GM19328 (cell line): ENCODE measurements at regions not wholly inside any gene's neighbourhood (a gene's known extent, or its start where the extent isn't known, plus 50 kb on each side); places are given as distances from the start of the nearest gene placed in this dataset.

Experiments used
- ATAC-seq: cut with Tn5 transposase; IDR thresholded peaks from one replicate; pipeline ENCODE4 v1.9.1; 2021; ENCODE audit warnings: mild to moderate bottlenecking, moderate library complexity; ENCODE audit not compliant: unreplicated experiment

DNA sequence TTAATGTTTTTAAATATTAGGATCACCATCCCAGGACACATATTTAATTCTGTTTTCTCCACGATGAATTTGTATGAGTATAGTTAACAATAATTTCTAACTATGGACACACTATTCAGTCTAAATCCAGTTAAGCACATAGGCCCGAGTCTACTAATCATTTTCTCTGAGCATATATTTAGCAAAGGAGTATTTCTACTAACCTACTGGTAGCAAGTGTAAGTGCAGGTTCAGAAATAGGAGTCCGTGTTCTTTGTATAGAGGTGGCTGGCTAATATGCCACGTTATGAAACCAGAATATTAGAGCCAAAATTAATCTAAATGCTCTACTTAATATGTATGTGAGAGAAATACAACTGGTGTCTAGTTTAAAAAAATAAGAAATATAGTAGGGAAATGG is 416.6 kb upstream of the NXPH2 start:
- no peak for ATAC-seq

DNA sequence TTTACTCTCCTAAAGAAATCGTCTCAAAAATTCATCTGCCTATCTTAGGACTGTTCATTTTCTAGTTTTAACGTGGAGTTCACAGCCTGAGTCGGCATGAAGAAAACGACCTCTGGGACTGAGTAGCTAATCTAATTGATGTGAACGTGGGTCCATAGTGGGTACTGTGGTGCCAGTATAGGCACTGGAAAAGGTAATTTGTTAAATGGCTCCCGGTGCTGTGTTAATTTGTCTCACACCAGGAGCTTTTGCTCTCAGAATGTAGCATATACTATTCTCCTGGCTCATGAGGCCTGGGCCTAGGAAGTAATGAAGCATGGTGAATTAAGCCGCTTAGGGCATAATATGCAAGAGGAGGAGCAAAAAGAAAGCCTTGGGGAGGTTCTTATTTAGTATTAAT is 414.4 kb upstream of the NXPH2 start:
- ATAC-seq: no peak

DNA sequence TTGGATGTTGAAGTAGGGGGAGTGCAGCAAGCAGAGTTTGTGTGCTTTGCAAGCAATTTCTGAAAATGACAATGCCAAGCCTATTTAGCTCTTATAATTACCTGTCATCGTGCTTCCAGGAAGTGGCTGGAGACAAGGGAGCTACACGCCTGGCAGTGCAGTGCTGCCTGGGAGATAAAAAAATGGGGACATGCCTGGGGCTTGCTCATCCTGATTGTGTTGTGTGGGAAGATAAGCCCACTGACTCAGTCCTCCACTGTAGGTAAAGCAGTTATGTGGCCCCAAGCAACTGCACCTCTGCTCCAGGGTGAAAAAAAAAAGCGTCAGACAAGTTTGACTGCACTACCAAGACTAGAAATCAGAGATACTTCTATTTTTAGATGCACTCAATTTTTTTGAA is 396.9 kb upstream of the NXPH2 start:
- ATAC-seq: no peak

DNA sequence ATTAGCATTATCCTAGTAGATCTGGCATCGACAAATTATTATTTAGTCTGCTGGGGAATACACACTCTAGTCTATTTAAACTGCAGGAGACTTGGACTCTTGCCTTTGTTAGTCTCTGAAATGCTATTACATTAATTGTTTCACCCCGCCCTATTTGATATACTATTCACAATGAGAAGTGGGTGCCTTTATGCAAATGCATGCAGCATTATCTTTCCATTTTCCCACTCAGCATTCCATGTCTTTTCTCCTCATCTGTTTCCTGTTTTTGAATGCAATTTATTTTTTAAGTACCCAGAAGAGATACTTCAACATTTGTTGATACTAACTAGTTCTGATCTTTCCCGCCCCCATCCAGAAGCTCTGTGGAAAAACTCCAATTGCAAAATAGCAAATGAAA is 395.3 kb upstream of the NXPH2 start:
- no peak for ATAC-seq

DNA sequence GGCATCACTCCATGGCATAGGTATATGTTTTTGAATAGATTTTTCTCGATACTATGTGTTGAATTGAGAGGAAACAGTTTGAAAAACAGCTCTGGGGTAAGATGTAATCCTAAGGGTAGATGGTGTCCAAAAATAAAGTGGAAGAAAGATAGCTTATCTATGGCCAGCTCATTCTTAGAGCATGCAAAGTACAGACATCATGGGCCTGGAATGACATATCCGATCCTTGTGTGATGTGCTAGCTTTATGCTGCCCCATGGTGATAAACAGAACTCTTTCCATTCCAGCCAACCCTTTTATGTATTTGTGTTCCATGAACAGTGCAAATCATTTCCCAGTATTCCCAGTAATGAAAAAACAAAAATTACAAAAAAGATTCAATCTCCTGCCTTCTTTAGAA is 390.2 kb upstream of the NXPH2 start:
- ATAC-seq: no peak

DNA sequence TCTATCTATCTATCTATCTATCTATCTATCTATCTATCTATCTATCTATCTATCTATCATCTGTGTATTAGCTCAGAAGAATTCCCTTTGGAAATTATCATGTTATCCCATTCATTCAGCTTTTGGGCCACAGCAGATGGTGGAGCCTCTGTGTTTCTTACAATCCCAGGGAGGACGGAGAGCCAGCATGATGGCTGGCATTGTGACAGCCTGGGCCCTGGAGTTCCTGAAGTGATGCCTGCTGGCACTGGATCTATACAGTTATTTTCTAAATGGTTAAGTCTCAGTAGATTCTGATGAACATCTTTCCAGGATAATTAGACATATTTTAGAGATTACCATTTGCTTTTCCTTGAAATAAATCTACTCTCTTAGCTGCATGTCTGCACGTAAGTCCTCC is 385.4 kb upstream of the NXPH2 start:
- no peak for ATAC-seq

DNA sequence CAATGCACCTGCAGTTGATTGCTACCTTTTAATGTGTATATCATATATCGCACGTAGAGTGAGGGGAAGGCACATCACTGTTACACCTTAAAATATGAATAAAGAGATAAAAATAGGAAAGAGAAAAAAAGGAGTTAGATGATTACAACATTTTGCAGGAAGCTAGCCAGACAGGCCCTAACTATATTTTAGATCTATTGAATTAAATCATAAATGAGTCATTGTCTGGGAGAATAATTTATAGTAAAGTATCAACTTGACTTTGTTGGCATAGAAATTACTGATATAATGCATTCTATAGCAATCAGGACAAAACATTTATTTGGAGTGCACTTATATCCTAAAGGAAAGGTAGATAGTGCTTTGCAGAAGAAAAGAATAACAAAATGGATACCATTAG is 384.9 kb upstream of the NXPH2 start:
- no peak for ATAC-seq

DNA sequence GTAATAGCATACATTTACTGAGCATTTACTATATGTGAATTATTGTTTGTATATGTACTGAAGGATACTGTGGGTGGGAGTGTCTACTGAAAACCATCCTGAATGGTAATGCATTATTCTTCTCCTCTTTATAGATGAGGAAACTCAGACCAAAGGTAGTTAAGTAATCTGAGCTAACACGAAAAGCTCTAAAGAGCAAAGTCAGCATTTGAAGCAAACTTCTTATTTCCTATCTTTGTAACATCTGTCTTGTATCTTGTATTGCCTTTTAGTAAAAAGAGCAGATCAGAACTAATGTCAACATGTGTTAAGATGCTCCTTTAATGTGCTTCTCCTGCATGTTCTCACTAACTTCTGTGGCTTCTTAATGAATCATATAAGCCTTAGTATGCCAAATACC is 382.8 kb upstream of the NXPH2 start:
- ATAC-seq: no peak

DNA sequence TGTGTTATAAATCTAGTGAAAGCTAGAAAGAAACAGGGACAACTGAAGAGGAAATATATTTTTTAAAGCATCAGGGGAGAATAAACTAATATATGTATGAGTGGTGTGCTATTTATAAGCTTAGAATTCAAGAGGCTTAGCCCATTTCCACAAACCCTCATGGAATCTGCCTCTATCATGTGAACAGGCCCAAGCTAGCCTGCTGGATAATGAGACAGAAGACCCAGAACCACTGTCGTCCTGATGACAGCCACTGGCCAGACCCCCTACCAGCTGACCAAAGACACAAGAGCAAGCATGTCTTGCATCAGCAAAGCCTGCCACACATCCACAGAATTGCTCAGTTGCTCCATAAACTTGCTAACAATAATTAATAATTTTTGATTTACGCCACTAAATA is 382.3 kb upstream of the NXPH2 start:
- no peak for ATAC-seq

DNA sequence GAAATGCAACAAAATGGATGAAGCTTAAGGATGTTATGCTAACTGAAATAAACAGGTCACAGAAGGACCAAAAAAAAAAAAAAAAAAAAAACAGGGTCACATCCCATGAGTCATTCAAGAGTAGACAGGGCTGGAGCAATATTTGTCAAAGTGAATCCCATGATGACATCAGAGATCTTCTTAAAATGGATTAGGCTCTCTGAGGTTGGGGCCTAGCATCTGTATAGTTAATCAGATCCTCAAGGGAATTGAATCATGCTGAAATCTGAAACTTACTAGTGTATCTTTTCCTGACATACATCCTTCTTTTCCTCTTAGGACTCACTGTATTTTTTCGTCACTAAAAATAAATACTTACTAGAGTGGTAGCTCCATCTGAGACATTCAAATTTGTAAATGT is 380.6 kb upstream of the NXPH2 start:
- no peak for ATAC-seq

DNA sequence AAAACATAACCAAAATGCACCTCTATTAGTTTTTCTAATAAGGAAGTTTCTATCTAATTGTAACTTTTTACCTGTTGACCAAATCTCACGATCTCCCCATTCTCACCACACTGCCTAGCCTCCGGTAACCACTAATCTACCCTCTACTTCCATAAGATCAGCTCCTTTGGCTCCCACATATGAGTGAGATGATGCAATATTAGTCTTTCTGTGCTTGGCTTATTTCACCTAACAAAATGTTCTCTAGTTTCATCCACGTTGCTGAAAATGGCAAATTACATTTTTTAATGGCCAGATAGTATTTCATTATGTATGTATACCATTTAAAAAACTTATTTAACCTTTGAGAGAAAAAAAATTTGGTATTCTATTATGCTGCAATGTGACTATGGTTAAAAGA is 379.0 kb upstream of the NXPH2 start:
- ATAC-seq: no peak

DNA sequence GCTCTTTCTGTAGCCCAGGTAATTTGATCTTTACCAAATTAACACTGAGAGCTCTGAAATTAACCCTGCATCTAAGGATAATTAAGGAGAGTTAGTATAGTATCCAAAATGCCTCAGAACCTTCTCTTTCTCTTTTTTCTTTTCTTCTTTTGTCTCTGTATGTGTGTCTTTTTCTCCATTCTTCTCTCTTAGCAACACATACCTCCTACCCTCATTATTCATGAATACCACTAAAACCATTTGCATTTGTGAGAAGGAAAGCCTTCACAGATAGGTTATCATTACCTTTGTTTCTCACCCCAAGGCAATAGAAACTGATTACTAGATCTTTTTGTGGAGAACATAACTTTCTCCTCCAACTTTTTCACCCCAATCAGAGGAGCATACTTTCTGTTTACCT is 376.5 kb upstream of the NXPH2 start:
- no peak for ATAC-seq

DNA sequence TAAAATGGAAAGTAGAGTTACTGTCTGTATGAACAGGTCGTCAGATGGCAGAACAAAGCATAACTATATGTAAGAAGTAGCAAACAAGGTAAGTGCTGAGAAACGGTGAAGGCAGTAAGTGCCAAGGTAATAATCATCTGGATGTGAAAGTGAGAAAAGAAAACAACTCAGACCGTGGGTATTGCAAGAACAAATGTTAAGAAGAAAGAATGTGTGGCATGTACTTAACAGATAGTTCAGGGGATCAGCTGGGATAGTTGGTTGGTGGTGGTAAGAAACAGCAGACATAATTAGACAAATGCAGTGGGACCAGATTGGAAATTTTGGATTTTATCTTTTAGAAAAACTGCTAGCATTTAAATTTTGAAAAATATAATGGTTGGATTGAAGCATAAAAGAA is 375.8 kb upstream of the NXPH2 start:
- no peak for ATAC-seq

DNA sequence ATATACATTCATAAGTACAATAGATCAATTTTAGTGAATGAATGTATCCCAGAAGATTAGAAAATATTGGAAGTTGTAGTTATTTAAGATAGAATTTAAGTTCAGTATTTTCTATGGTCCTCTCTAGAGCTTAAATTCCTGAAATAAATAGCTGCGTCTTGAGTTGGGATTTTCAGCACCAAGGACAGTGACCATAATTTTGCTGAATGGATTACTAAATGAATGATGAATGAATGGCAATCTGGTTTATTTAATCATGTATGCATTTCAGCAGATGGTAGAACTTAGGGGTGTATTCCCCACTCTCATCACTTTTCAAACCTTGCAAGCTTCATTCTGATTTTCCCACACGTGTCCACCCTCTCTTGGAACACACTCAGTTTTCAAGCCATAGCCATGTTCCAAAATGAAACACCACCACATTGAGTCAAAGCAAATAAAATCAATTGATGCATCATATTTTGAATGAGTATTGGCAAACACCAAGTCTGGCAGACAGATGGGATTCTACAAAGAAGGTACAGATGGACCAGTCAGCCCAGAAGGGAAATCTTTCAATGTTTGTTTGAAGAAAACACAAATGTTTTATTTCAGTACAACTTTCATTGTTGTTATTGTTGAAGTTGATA is 362.2 kb upstream of the NXPH2 start:
- ATAC-seq: no peak

DNA sequence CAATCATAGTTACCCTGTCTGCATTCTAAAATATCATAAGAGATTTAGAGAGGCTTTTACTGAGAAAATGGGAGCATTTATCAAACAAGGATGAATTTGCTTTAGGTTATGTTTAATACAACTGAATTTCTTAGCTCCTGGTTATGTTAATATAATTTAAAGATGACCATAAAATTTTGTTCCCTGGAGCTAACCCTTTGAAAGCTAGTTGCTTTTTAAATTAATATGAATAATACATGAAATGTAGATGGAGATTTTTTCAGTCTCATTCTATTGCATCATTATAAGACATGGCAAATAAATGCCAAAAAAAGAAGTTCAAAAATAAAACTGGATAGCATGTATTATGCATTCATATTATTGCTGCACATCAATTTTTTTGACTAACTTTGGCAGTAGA is 344.1 kb upstream of the NXPH2 start:
- no peak for ATAC-seq

DNA sequence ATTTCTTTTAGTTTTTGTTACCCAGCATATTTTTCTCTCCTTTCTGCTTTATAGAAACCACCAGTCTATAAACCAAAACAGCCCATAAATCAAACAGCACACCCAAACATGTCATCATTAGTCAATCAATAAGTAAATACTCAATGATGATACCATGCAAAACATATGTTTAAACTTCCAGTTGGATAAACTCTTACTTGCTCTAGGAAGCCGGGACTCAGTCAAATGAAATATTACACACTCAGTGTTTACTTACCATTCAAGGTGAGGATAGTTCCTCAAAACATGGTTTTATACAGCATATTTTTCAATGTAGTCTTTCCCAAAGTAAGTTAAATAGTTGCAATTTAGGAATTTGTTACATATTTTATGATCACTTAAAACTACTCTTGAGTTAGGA is 343.6 kb upstream of the NXPH2 start:
- ATAC-seq: no peak

DNA sequence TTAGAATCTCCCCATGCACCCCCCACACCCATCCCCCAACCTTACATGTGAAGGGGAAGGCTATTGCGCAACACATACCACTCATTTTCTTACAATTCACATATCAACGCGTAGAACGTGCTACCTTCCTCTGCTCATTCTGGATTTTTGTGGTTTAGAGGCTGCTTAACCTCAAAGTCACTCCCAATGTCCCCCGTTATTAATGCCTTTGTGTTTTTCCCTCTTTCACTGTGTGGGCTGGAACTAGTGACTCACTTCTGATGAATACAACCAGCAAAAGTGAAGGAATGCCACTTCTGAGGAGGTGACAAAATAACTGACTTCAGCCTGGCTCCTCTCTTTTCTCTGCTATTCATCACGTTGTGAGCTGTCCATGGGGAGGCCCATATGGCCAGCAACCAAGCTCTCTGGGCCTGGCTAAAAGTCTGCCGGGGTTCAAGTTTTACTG is 342.5 kb upstream of the NXPH2 start:
- no peak for ATAC-seq

DNA sequence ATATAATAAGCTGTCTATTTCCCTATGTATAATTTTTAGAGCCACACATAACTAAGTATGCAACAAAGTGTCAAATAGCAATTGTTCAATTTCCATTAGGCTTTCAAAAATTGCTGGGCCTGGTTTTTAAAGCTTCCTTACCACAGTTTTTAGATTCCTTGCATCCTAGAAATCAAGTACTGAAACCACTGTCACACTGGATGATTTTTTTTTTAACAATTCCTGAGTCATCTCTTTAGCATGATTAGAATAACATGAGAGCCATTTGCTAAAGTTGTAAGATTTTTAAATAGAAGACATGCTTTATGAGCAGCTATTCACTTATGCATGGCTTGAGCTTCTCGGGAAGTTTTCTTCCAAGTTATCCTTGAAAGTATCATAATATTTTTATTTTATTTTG is 319.5 kb upstream of the NXPH2 start:
- no peak for ATAC-seq

DNA sequence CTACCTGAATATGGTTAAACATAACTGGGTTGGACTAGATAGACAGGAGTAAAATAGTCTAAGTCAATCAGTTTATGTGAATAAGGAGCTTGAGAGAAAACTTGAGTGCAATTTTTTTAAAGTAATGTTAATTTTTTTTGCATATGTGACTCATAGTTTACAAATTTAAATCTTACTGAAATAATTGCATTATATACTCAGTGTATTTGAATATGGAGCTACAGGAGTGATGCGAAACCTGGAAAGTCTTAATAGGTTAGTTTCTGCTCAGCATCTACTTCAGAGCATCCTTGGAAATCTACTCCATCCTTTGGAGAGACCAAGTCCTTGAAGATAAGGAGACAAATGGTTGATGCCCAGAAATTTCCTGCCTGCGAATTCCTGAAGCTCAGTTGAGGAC is 318.8 kb upstream of the NXPH2 start:
- no peak for ATAC-seq

DNA sequence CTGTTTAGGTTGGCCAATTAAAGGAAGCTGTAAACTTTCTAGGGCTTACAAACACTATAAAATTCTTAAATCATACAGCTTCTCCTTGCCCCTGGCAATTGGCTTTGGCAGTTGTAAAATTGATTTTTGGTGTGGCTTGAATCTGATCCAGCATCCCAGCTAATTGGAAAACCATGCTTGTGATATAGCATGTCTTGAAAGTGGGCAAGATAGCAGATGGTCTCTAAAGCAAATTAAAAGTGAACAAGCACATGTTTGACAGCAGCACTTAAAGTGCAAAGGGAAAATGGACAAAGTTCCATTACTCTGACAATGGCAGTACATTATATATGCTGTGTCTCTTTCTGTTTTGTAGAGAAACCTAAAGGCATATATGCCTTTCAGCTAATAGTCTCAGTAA is 302.9 kb upstream of the NXPH2 start:
- no peak for ATAC-seq

DNA sequence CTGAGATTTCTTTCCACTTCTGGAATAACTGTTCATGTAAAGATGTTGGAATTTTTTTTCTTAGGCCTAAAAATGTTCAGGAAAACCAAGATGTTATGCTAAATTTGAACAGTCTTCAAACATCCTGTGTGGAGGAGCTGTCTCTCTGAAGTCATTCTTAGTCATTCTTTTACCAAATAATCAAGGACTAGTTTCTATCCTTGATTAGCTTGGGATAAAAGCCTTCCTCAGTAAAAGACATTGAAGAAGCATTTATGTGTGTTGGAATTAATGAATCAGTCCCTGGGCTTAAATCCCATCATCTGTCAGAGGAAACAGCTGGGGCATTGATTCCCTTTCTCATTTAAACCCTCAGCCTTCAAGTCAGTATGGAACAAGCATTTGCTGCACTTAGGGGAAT is 300.1 kb upstream of the NXPH2 start:
- no peak for ATAC-seq

DNA sequence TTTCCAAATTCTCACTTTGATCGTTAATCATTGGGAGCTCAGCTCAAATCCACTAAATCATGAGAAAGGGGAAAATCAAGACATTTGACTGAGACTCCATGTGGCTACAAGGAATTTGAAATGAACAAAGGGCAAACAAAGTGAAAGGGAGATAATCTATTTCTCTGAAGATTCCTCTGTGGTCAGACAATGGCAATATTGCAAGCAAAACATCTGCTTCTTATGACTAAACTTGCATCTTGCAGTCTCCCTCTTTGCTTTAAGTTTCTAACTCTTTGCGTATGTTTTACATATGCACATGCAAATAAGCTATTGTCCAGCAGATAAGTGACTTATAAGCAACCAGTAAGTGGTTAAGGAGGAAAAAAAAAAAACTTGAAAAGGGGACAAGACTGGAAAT is 299.1 kb upstream of the NXPH2 start:
- no peak for ATAC-seq

DNA sequence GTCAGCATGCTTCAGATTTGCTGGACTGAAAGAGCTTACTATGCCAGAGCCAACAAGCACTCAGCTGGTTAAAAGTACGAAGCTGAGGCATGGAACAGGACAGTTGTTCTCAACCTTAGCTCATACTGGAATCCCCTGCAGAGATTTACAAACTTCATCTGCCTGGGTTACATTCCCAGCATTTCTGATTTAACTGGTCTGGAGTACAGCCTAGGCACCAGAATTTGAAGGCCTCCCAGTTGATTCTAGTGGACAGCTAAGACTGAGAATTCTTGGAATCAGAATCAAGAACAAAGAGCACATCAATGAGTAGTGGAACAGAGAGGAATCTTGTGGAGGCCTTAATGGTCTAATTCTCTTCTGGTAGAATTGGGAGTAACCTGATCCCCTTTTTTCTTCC is 298.2 kb upstream of the NXPH2 start:
- ATAC-seq: no peak
